Skeletal muscle tissue (tissue), 3 donors: ENCODE measurements at regions not wholly inside any gene's neighbourhood (a gene's known extent, or its start where the extent isn't known, plus 50 kb on each side); places are given as distances from the start of the nearest gene placed in this dataset.

ENCODE experiments used
- H3K27ac ChIP-seq: one replicate; pipeline ENCODE4 v1.7.0; 2013; ENCODE audit warnings: mild to moderate bottlenecking, low read depth, low read length, inconsistent platforms
- H3K27me3 ChIP-seq, 3 donors: one replicate each; pipeline ENCODE4 v1.7.0; 2013; ENCODE audit warnings: low read length in 3 of 3; ENCODE audit not compliant: control insufficient read depth in 3 of 3, insufficient read depth in 3 of 3
- H3K36me3 ChIP-seq, 3 donors: one replicate each; pipeline ENCODE4 v1.7.0; 2013; ENCODE audit warnings: low read length in 3 of 3; ENCODE audit not compliant: control insufficient read depth in 3 of 3, insufficient read depth in 3 of 3
- H3K4me1 ChIP-seq, 3 donors: one replicate each; pipeline ENCODE4 v1.7.0; 2013; ENCODE audit warnings: low read length in 3 of 3, mild to moderate bottlenecking in 3 of 3; ENCODE audit not compliant: control insufficient read depth in 3 of 3, insufficient read depth in 3 of 3
- H3K4me3 ChIP-seq, 3 donors: one replicate each; pipeline ENCODE4 v1.7.0; 2013; ENCODE audit warnings: low read length in 3 of 3
- H3K9ac ChIP-seq, 3 donors: one replicate each; pipeline ENCODE4 v1.7.0; 2013; ENCODE audit warnings: low read length in 3 of 3, mild to moderate bottlenecking in 3 of 3, moderate library complexity in 2 of 3, low read depth in 1 of 3
- H3K9me3 ChIP-seq, 3 donors: one replicate each; pipeline ENCODE4 v1.7.0; 2013; ENCODE audit warnings: low read length in 3 of 3; ENCODE audit not compliant: control insufficient read depth in 3 of 3
- donor health status: Osteomylitis.

GRCh38 chr3:68271145-68271544, 616.7 kb upstream of the SUCLG2 start:
- peaks cover 6 to 7% (median 6%) of the 10 kb centered on the region in 3 donors for H3K4me1 ChIP-seq
- H3K36me3 ChIP-seq = no peaks in the 10 kb centered on the region
- no peak overlapping the region for H3K4me3 ChIP-seq
- H3K9me3 ChIP-seq = no peaks in the 10 kb centered on the region
- H3K27me3 ChIP-seq = no peaks in the 10 kb centered on the region
- no peak overlapping the region for H3K27ac ChIP-seq
- H3K9ac ChIP-seq = no peak overlapping the region

DNA sequence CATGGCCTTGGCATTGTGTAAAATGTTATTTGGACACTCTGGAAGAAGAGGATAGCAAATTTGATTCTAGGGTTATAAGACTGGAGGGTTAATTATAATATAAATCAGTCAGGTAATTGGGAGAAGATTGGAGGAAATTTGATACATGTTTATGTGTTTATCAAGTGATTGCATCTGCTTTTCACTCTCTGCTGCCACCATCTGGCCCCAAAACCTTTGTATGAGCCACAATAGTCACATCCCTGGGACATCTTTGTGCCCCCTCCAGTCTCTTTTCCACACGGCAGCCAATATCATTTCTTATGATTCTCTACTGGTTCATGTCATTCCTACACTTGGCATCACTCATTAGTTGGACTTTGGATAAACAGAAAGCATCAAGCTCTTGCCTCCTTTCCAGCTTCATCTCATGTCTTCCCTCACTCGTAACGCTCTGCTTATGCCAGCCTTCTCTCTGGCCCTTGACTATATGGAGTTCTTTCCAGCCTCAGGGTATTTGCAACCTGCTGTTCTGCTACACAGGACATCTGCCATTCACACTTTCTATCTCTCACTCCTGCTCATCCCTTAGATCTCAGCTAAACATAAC, 602.3 kb upstream of the SUCLG2 start:
- Histone ChIP-seq H3K9ac (no peak overlapping the region), H3K9me3 (no peaks in the 10 kb centered on the region), H3K27me3 (no peaks in the 10 kb centered on the region), H3K4me1 (no peaks in the 10 kb centered on the region), H3K4me3 (no peak overlapping the region), H3K36me3 (no peaks in the 10 kb centered on the region), H3K27ac (no peak overlapping the region)

- no peaks in the 10 kb centered on the region for H3K9me3 ChIP-seq
- no peak overlapping the region for H3K9ac ChIP-seq
- H3K27me3 ChIP-seq = no peaks in the 10 kb centered on the region
These were observed 594.9 kb upstream of the SUCLG2 start for GRCh38 chr3:68249265-68249664.

GRCh38 chr3:68242606-68243005, 588.2 kb upstream of the SUCLG2 start:
- Histone ChIP-seq H3K27ac (no peak overlapping the region), H3K9me3 (no peaks in the 10 kb centered on the region), H3K36me3 (no peaks in the 10 kb centered on the region), H3K9ac (no peak overlapping the region), H3K4me1 (no peaks in the 10 kb centered on the region), H3K27me3 (peaks cover 0 to 2% (median 0%) of the 10 kb centered on the region in 3 donors), H3K4me3 (no peak overlapping the region)

More at GRCh38 chr3:68249265-68249664, 594.9 kb upstream of the SUCLG2 start:
- no peaks in the 10 kb centered on the region for H3K4me1 ChIP-seq
- H3K4me3 ChIP-seq = no peak overlapping the region
- H3K27ac ChIP-seq = no peak overlapping the region
- H3K36me3 ChIP-seq = no peaks in the 10 kb centered on the region

GRCh38 chr3:68239542-68239941, 585.1 kb upstream of the SUCLG2 start:
- Histone ChIP-seq H3K9ac (no peak overlapping the region), H3K9me3 (no peaks in the 10 kb centered on the region), H3K36me3 (no peaks in the 10 kb centered on the region), H3K4me1 (no peaks in the 10 kb centered on the region), H3K27ac (no peak overlapping the region), H3K4me3 (no peak overlapping the region), H3K27me3 (peaks cover 0 to 2% (median 0%) of the 10 kb centered on the region in 3 donors)

GRCh38 chr3:68234076-68234780, 579.8 kb upstream of the SUCLG2 start:
- H3K9ac ChIP-seq = no peak overlapping the region
- no peak overlapping the region for H3K4me3 ChIP-seq

DNA sequence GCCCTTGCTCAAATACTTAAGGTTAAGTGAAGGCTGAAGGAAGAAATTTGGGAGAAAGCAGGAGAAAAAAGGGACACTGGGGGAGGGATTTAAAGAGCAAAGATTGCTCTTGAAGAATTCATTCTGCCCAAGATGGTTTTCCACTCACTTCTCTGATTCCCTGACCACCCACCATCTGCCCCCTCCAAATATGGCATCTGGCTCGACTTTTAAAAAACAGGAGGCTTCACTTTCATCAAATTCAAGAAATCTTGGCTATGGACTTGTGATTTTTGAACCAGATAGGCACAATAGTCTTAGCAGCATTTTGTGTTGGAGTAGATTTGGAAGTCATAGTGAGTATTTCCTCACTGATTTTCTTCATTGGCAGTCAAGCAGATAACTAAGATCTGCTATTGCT, 574.4 kb upstream of the SUCLG2 start:
- H3K27me3 ChIP-seq = no peaks in the 10 kb centered on the region
- no peaks in the 10 kb centered on the region for H3K4me1 ChIP-seq

More at GRCh38 chr3:68234076-68234780, 579.8 kb upstream of the SUCLG2 start:
- H3K27ac ChIP-seq = no peak overlapping the region
- H3K27me3 ChIP-seq = no peaks in the 10 kb centered on the region
- no peaks in the 10 kb centered on the region for H3K9me3 ChIP-seq
- H3K4me1 ChIP-seq = no peaks in the 10 kb centered on the region
- H3K36me3 ChIP-seq = no peaks in the 10 kb centered on the region

GRCh38 chr3:68220832-68221231, 566.4 kb upstream of the SUCLG2 start:
- H3K27me3 ChIP-seq = no peaks in the 10 kb centered on the region
- no peak overlapping the region for H3K27ac ChIP-seq
- no peaks in the 10 kb centered on the region for H3K36me3 ChIP-seq
- H3K4me1 ChIP-seq = no peaks in the 10 kb centered on the region
- no peak overlapping the region for H3K9ac ChIP-seq
- no peaks in the 10 kb centered on the region for H3K9me3 ChIP-seq
- H3K4me3 ChIP-seq = no peak overlapping the region

More for the DNA sequence above, 574.4 kb upstream of the SUCLG2 start:
- Histone ChIP-seq H3K4me3 (no peak overlapping the region), H3K36me3 (no peaks in the 10 kb centered on the region), H3K9ac (no peak overlapping the region), H3K9me3 (no peaks in the 10 kb centered on the region), H3K27ac (no peak overlapping the region)

DNA sequence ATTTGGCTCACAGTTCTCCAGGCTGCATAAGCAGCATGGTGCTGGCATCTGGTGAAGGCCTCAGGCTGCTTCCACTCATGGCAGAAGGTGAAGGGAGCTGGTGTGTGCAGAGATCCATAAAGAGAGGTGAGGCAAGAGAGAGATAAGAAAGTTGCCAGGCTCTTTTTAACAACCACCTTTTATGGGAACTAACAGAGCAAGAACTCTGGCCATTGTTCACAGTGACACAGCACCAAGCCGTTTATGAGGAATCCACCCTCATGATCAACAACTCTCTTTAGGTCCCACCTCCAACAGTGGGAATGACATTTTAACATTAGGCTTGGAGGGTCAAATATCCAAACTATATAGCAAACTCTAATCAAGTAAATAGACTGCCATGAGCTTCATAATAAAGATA, 557.2 kb upstream of the SUCLG2 start:
- no peaks in the 10 kb centered on the region for H3K36me3 ChIP-seq
- no peak overlapping the region for H3K9ac ChIP-seq
- no peaks in the 10 kb centered on the region for H3K27me3 ChIP-seq
- no peak overlapping the region for H3K4me3 ChIP-seq
- H3K9me3 ChIP-seq = no peaks in the 10 kb centered on the region
- H3K27ac ChIP-seq = no peak overlapping the region
- H3K4me1 ChIP-seq = no peaks in the 10 kb centered on the region

GRCh38 chr3:68210635-68211034, 556.2 kb upstream of the SUCLG2 start:
- H3K36me3 ChIP-seq = no peaks in the 10 kb centered on the region
- no peak overlapping the region for H3K9ac ChIP-seq
- no peak overlapping the region for H3K4me3 ChIP-seq
- H3K27me3 ChIP-seq = no peaks in the 10 kb centered on the region
- no peak overlapping the region for H3K27ac ChIP-seq
- H3K9me3 ChIP-seq = no peaks in the 10 kb centered on the region
- H3K4me1 ChIP-seq = no peaks in the 10 kb centered on the region
